GM12878 (cell line): ENCODE measurements at regions not wholly inside any gene's neighbourhood (a gene's known extent, or its start where the extent isn't known, plus 50 kb on each side); places are given as distances from the start of the nearest gene placed in this dataset.

Experiments
- ATAC-seq: fragments of 200-7000 bp; cut with Tn5 transposase; 3 replicates; pipeline ENCODE4 v1.9.1; 2020; ENCODE audit warnings: mild to moderate bottlenecking, moderate library complexity
- BruUV-seq: library from RNA; stranded (reverse); fragments of 400-500 nt; replicated peaks from 2 replicates; lab custom pipeline; 2021; lab: Mats Ljungman, UMichigan
- CTCF ChIA-PET: fragments of 300-600 bp; sonication (Branson Sonifier 250); formaldehyde crosslinking; extraction: SDS; loops from one replicate; lab custom pipeline; 2021; ENCODE audit warnings: inconsistent platforms; lab: Yijun Ruan, JAX
- POLR2A ChIA-PET: fragments of 350-600 bp; formaldehyde crosslinking; extraction: SDS; loops from one replicate; lab custom pipeline; 2021; ENCODE audit warnings: inconsistent platforms; lab: Charles Lee
- RAD21 ChIA-PET: fragments of 300-600 bp; sonication (Branson Sonifier 250); formaldehyde crosslinking; loops from one replicate; lab custom pipeline; 2023; ENCODE audit warnings: antibody characterized with exemption; ENCODE audit not compliant: unreplicated experiment; lab: Charles Lee
- SMC1A ChIA-PET: fragments of 300-600 bp; sonication (Branson Sonifier 250); formaldehyde crosslinking; loops from one replicate; lab custom pipeline; 2023; ENCODE audit not compliant: unreplicated experiment, uncharacterized antibody; lab: Charles Lee
- DNase-seq: peaks from one replicate; pipeline ENCODE4 v3.0.0-alpha.2; 2011; ENCODE audit warnings: low read depth, low spot score
- FAIRE-seq: peaks from 3 replicates; lab custom pipeline; 2011; peaks lifted over from hg19 to GRCh38; lab: Jason Lieb, UNC
- H2AFZ ChIP-seq: 2 replicates; pipeline ENCODE4 v1.6.0; 2011; ENCODE audit warnings: low read depth, low read length, control low read depth; ENCODE audit not compliant: control insufficient read depth
- H3K27ac ChIP-seq: 2 replicates; pipeline ENCODE4 v1.5.1; 2011; ENCODE audit warnings: control low read depth; ENCODE audit not compliant: control insufficient read depth, insufficient read depth
- H3K27me3 ChIP-seq, 2 experiments: replicated peaks in 1 of 2; 2 replicates each; pipeline versions ENCODE4 v1.6.0 to v1.6.1; 2011; ENCODE audit warnings: low read length in 1 of 2; ENCODE audit not compliant: control insufficient read depth in 2 of 2, insufficient read depth in 2 of 2
- H3K36me3 ChIP-seq, 2 experiments: 2 replicates each; pipeline ENCODE4 v1.5.1; 2011; ENCODE audit warnings: low read length in 1 of 2; ENCODE audit not compliant: control insufficient read depth in 2 of 2, insufficient read depth in 2 of 2
- H3K4me1 ChIP-seq: 2 replicates; pipeline ENCODE4 v1.6.1; 2011; ENCODE audit warnings: mild to moderate bottlenecking, low read length, moderate library complexity, mixed read lengths; ENCODE audit not compliant: control insufficient read depth, insufficient read depth
- H3K4me2 ChIP-seq: 2 replicates; pipeline ENCODE4 v1.6.0; 2011; ENCODE audit warnings: control low read depth; ENCODE audit not compliant: control insufficient read depth, insufficient read depth
- H3K4me3 ChIP-seq: fragments of 200-600 bp; sonication (generic); 2 replicates; pipeline ENCODE4 v1.5.1; 2016
- H3K79me2 ChIP-seq: 2 replicates; pipeline ENCODE4 v1.6.0; 2011; ENCODE audit warnings: low read length; ENCODE audit not compliant: control insufficient read depth, insufficient read depth
- H3K9ac ChIP-seq: 2 replicates; pipeline ENCODE4 v1.8.0; 2011; ENCODE audit warnings: low read length, control low read depth, mixed read lengths; ENCODE audit not compliant: control insufficient read depth, insufficient read depth
- H3K9me3 ChIP-seq: replicated peaks from 3 replicates; pipeline ENCODE4 v1.5.1; 2011; ENCODE audit warnings: mild to moderate bottlenecking, low read length; ENCODE audit not compliant: control insufficient read depth, insufficient read depth
- H4K20me1 ChIP-seq: 2 replicates; pipeline ENCODE4 v1.6.0; 2011; ENCODE audit not compliant: control insufficient read depth, insufficient read depth
- BCLAF1 ChIP-seq: fragments of 450-650 bp; IDR thresholded peaks from 2 replicates; pipeline ENCODE4 v1.6.1; 2017; ENCODE audit warnings: antibody characterized with exemption, mild to moderate bottlenecking, moderate library complexity
- BHLHE40 ChIP-seq, 2 experiments: fragments of 450-650 bp in 1 of 2; IDR thresholded peaks; 2 replicates each; pipeline ENCODE4 v1.6.1; 2011 to 2017; ENCODE audit warnings: low read depth in 2 of 2, borderline replicate concordance in 1 of 2, improper control_type of control experiment in 1 of 2, low read length in 1 of 2, mild to moderate bottlenecking in 1 of 2
- ESRRA ChIP-seq: IDR thresholded peaks from 2 replicates; pipeline ENCODE4 v1.6.1; 2012; ENCODE audit warnings: mild to moderate bottlenecking, low read length, improper control_type of control experiment
- HCFC1 ChIP-seq: fragments of 150-350 bp; IDR thresholded peaks from 2 replicates; pipeline ENCODE4 v1.6.1; 2014; ENCODE audit warnings: low read length
- IRF4 ChIP-seq: IDR thresholded peaks from 2 replicates; pipeline ENCODE4 v1.6.1; 2011; ENCODE audit warnings: low read depth, low read length
- LARP7 ChIP-seq: fragments of 450-650 bp; IDR thresholded peaks from 2 replicates; pipeline ENCODE4 v1.6.1; 2017; ENCODE audit warnings: mild to moderate bottlenecking
- RAD21 ChIP-seq: IDR thresholded peaks from 2 replicates; pipeline ENCODE4 v1.6.1; 2011; ENCODE audit warnings: mild to moderate bottlenecking, low read depth, low read length, moderate library complexity; ENCODE audit not compliant: insufficient read depth
- RAD51 ChIP-seq: fragments of 450-650 bp; IDR thresholded peaks from 2 replicates; pipeline ENCODE4 v1.6.1; 2016; ENCODE audit warnings: moderate library complexity, mild to moderate bottlenecking, inconsistent platforms
- RFX5 ChIP-seq: IDR thresholded peaks from 2 replicates; pipeline ENCODE4 v1.6.1; 2011; ENCODE audit warnings: low read depth, low read length, improper control_type of control experiment
- SREBF1 ChIP-seq: IDR thresholded peaks from 2 replicates; pipeline ENCODE4 v1.6.1; 2012; ENCODE audit warnings: mild to moderate bottlenecking, low read length
- USF2 ChIP-seq: IDR thresholded peaks from 2 replicates; pipeline ENCODE4 v1.6.1; 2011; ENCODE audit warnings: low read depth, low read length, improper control_type of control experiment, borderline replicate concordance
- ZBED1 ChIP-seq: IDR thresholded peaks from 2 replicates; pipeline ENCODE4 v1.6.1; 2016; ENCODE audit warnings: borderline replicate concordance
- ZNF592 ChIP-seq: fragments of 450-650 bp; IDR thresholded peaks from 2 replicates; pipeline ENCODE4 v1.6.1; 2017; ENCODE audit warnings: mild to moderate bottlenecking, moderate library complexity
- ZZZ3 ChIP-seq: IDR thresholded peaks from 2 replicates; pipeline ENCODE4 v1.6.1; 2011; ENCODE audit warnings: low read depth; ENCODE audit not compliant: control insufficient read depth, insufficient read length
- WGBS: methylation state at CpG from one replicate; pipeline ENCODE4 v1.1.6; 2016; ENCODE audit warnings: low lambda C conversion rate; ENCODE audit not compliant: insufficient replicate concordance, insufficient coverage; ENCODE audit errors: missing lambda C conversion rate; 5-methylcytosine and 5-hydroxymethylcytosine counted together
- in situ Hi-C: fragments of 300-500 bp; cut with MboI; formaldehyde crosslinking; loops from 9 replicates; pipeline ENCODE4 v1.14.3; 2018; ENCODE audit warnings: mixed read lengths
- intact Hi-C: fragments of 100-400 bp; cut with micrococcal nuclease; formaldehyde crosslinking; loops from one replicate; pipeline ENCODE4 v1.14.2; 2022; ENCODE audit not compliant: unreplicated experiment
- TF ChIP-seq, protein P1 (sequence below): fragments of 450-650 bp; IDR thresholded peaks from 2 replicates; pipeline ENCODE4 v1.6.1; 2016; ENCODE audit warnings: mild to moderate bottlenecking

DNA sequence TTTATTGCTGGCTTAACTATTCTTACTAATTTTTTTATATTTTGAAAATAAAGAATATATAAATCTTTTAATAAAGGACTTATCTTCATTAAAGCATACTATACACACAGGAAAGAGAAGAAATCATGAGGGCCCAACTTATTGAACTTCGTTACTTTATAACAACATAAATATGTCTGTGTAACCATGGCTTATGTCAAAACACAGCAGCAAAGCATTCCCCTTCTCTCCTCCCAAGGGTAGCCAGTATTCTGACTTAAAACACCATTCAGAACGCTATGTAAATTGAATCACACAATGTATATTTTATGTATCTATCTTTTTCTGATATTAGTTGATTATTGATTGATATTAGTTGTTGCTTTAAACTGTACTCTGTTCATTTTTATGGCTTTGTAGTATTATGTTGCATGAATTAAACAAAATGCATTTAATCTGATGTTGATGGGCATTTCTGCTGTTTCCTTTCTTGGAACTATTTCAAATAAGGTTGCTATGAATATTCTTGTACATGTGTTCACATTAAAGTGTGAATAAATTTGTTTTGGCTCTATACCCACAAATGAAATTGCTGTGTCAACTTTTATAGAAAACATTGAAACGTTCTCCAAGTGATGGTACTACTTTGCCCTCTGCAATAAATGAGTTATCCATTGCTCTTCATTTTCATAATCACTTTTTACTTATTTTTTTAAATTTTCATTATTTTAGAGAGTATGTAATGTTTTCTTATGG, 188.7 kb downstream of the RND3 start:
- no peaks in the 10 kb centered on the region for H3K9me3 ChIP-seq
- ChIA-PET POLR2A (no interaction called here), SMC1A (interaction anchor here (0.9 kb wide), 1 partner anchor 126 kb away, joined by 4 read pairs; no protein-coding TSS in a partner anchor), CTCF (no interaction called here), RAD21 (no interaction called here)
- no peaks in the 10 kb centered on the region for H4K20me1 ChIP-seq
- no peak for DNase-seq
- no peak overlapping the region for H3K27ac ChIP-seq
- H3K36me3 ChIP-seq = no peaks in the 10 kb centered on the region
- no peaks in the 10 kb centered on the region for H3K27me3 ChIP-seq
- no peak for ATAC-seq
- H2AFZ ChIP-seq = no peak overlapping the region
- FAIRE-seq = no peak
- in situ Hi-C loops = no loop called here
- 14% methylated on average over 3 of the region's 3 CpGs for WGBS
- BruUV-seq = no TSS peak
- H3K4me3 ChIP-seq = no peak overlapping the region
- no peaks in the 10 kb centered on the region for H3K4me1 ChIP-seq
- intact Hi-C loops = no loop called here
- H3K79me2 ChIP-seq = no peaks in the 10 kb centered on the region
- H3K9ac ChIP-seq = no peak overlapping the region
- H3K4me2 ChIP-seq = no peak overlapping the region
- TF ChIP-seq USF2 = no peak
- no peak for TF ChIP-seq ESRRA
- no peak for TF ChIP-seq SREBF1
- TF ChIP-seq ZNF592 = no peak
- no peak for TF ChIP-seq RAD21
- no peak for TF ChIP-seq HCFC1
- TF ChIP-seq BHLHE40 (IDR thresholded peaks at IDR 0.05; ENCODE audit: borderline replicate concordance in 1 of 2, low read depth in 2 of 2, low read length in 1 of 2) = no peak
- no peak for TF ChIP-seq RFX5
- TF ChIP-seq IRF4 = no peak
- TF ChIP-seq BCLAF1 = no peak
- no peak for TF ChIP-seq ZZZ3
- no peak for TF ChIP-seq RAD51
- no peak for TF ChIP-seq LARP7
- TF ChIP-seq ZBED1 = no peak
- TF ChIP-seq, protein P1, sequence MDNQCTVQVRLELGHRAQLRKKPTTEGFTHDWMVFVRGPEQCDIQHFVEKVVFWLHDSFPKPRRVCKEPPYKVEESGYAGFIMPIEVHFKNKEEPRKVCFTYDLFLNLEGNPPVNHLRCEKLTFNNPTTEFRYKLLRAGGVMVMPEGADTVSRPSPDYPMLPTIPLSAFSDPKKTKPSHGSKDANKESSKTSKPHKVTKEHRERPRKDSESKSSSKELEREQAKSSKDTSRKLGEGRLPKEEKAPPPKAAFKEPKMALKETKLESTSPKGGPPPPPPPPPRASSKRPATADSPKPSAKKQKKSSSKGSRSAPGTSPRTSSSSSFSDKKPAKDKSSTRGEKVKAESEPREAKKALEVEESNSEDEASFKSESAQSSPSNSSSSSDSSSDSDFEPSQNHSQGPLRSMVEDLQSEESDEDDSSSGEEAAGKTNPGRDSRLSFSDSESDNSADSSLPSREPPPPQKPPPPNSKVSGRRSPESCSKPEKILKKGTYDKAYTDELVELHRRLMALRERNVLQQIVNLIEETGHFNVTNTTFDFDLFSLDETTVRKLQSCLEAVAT = no peak
